Inflammatory macrophage treated with lipopolysaccharide for 1 hour (primary cell): ENCODE measurements at regions not wholly inside any gene's neighbourhood (a gene's known extent, or its start where the extent isn't known, plus 50 kb on each side); places are given as distances from the start of the nearest gene placed in this dataset.

Source experiments
- DNase-seq, 2 donors: peaks; one replicate each; pipeline ENCODE4 v3.0.0-alpha.2; 2020 to 2022

GRCh38 chr10:85259908-85260307, 931.5 kb downstream of the CCSER2 start:
- no peak for DNase-seq

DNA sequence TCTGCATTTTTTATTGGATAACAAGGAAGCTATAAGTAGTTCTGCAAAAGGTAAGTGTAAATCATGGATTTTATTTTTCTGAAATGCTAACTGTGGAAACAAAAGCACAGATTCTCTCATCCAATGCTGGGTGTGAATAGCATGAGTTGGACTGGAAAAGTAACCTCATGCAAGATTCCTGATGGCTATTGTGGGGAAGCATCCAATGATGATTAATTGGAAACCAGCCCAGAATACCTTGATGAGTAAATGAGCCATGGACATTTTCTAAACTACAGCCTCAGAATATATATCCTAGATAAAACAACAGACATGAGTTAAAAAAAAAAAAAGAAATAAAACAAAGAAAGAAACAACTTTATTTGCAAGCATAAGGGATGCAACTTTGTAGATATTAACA, 934.6 kb downstream of the CCSER2 start:
- DNase-seq, result no peak

- DNase-seq, result no peak
Measured at GRCh38 chr10:85265121-85265520, 936.7 kb downstream of the CCSER2 start.

GRCh38 chr10:85266808-85267207, 938.4 kb downstream of the CCSER2 start:
- no peak for DNase-seq

GRCh38 chr10:85280014-85280413, 951.6 kb downstream of the CCSER2 start:
- DNase-seq, result no peak

GRCh38 chr10:85284778-85285770, 956.7 kb downstream of the CCSER2 start:
- DNase-seq, result no peak

DNA sequence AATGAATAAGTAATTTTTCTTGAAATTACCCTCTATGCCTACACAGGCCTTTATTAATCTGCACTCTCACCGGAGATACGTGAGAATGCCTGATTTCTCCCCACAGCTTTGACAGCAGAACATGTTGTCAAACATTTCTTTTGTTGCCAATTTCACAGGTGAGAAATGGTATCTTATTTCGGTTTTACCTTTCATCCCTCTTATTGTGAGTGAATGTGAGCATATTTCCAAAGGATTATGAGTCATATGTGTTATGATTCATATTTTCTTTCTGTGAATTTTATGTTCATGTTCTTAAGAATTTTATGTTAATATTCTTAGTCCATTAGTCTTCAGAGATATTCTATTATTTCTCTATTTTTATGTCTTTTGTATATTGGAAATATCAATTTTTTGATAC, 965.1 kb downstream of the CCSER2 start:
- no peak for DNase-seq

GRCh38 chr10:85311613-85312337, 983.4 kb downstream of the CCSER2 start:
- DNase-seq, result no peak

GRCh38 chr10:85315657-85316056, 987.3 kb downstream of the CCSER2 start:
- no peak for DNase-seq

DNA sequence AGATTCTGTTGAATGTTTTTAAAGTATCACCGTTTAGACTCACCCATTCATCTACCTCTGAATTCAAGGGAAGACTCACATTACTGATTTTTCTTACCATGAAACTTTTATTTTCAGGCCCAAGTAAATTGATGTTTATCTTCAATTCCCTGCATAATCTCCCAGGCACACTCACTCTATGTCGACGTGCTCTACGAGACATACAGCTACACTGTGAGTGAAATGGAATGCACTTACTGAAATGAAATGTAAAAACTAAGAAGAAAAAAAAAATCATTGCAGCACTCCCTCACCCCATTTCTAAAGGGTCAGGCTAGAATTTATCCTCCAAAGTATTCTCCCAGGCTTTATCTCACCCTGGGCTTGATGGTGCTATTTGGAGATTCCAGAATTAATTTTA, 987.9 kb downstream of the CCSER2 start:
- no peak for DNase-seq

GRCh38 chr10:85317827-85318226, 989.4 kb downstream of the CCSER2 start:
- no peak for DNase-seq

DNA sequence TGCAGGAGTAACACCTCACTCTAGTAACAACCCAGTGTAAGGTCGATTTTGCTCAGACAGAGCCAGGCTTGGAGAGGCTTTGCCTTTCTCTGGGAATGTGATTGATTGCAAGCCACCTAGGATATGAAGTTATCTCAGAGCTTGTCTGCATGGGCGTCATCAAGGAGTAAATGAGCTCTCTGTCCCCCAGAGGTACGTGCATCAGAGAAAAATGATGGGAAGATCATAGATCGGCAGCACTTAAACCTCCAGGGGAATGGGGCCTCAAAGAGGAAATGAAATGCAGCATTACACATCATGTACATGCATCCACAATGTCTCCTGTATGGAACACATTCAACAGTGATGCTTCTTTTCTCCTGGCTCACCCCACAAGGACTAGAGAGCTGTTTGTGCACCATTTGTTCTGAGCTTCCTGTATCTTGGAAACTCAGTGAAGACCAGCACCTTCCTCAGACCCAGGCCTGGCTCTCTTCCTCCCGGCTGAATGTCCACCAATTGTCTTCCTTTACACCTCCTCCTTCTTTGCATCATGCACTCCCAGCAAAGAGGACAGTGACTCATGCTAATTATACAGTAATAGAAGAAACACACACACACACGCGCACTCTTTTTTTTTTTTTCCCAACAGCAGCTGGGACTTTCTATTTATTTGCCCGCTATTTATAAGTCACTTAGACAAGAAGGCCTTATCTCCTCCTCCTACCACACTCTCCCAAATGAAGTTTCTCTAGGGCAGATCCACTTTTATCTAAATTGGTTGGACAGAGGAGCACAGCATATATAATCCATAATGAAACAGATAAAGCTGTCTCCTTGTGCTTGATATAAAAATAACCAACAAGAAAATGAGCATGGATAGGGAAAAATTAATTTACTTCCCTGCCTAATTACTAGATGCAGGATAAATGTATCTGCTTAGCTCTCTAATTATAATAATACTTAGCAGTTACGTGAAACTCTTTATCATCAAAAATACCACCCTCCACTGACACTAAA, 990.7 kb downstream of the CCSER2 start:
- no peak for DNase-seq

GRCh38 chr10:85319826-85320225, 991.4 kb downstream of the CCSER2 start:
- DNase-seq, result no peak

DNA sequence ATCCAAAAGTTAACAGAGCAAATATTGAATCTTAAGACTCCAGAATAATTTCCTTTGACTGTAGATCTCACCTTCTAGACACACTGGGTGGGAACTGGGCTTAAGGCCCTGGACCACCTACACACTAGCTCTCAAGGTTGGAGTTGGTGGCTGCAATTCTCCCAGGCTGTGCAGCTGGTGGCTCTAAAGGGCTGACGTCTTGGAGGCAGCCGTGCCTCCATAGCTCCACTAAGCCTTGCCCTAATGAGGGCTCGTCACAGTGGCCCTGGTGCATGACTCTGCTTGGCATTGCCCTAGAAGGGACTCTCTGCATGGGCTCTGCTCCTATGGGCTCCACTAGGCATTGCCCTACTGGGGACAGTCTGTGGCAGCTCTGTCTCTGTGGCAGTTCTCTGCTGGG, 1005.2 kb downstream of the CCSER2 start:
- DNase-seq, result no peak

DNA sequence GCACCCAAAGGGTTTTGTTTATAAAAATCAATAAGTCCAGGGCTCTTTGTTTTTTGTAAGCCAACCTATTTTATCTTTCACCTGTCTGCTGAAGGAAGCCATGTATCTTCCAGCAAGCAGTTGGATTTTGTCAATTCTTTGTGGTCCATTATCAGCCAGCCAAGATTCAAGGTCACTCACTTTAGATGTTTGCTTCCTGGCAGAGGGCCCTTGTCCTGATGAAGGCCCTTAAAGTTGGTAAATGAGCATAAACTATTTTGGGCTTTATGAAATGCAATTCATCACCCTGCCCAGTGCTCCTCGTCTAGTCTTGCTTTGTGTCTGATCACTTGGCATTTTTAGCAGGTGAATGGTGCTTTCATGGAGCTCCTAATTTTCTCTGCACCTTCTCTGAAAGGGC, 1004.2 kb downstream of the GRID1 start:
- DNase-seq, result no peak

- DNase-seq, result no peak
Measured at GRCh38 chr10:85377029-85377806, 989.4 kb downstream of the GRID1 start.

- DNase-seq, result no peak
Measured at GRCh38 chr10:85379338-85379737, 987.3 kb downstream of the GRID1 start.

GRCh38 chr10:85400981-85401695, 965.5 kb downstream of the GRID1 start:
- DNase-seq, result no peak

DNA sequence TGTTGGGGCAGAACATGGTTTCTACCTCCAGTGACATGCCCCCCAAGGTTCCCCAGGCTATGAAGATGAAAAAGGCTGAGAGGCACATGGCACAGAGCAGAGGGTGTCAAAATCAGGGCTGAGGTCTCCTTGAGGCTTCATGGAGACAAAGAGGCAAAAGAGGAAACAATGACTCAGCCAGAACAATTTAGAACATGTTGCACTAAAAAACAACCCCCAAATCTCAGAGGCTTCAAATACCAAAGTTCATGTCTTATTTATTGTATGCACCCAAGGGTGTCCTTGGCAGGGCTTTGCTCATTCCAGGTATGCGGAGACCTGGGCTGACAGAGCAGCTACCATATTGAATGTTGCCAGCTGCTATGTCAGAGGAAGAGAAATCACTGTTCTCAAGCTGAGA, 964.1 kb downstream of the GRID1 start:
- no peak for DNase-seq

DNA sequence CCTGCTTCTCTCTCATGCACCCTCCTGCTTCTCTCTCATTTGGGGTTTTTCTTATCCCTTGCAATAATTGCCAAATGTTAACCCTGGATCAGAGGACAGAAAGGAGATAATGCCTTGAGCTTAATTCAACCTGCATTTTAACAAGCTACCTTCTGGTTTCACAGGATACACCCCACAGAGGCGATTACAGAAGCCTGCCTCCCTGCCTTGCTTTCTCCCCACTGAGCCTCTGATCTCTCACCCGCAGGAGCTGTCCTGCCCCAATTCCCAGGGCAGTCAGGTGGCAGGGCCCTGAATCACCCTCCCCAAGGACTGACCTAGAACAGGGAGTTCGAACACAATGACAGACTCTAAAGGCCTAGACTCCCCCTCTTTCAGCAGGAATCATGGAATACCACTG, 959.5 kb downstream of the GRID1 start:
- no peak for DNase-seq

GRCh38 chr10:85408388-85408787, 958.2 kb downstream of the GRID1 start:
- no peak for DNase-seq
